Thyroid gland (tissue), 4 donors: ENCODE measurements at regions not wholly inside any gene's neighbourhood (a gene's known extent, or its start where the extent isn't known, plus 50 kb on each side); places are given as distances from the start of the nearest gene placed in this dataset.

Experiments
- CTCF ChIP-seq, 6 experiments: fragments of 200-600 bp in 3 of 6; fragments of 450-650 bp in 3 of 6; sonication (generic) in 3 of 6; IDR thresholded peaks; one replicate each; pipeline ENCODE4 v1.5.1; 2016 to 2019; ENCODE audit warnings: antibody characterized with exemption in 6 of 6, mild to moderate bottlenecking in 2 of 6, inconsistent platforms in 1 of 6, moderate library complexity in 1 of 6
- POLR2A ChIP-seq, 2 donors: fragments of 450-650 bp; IDR thresholded peaks; one replicate each; pipeline ENCODE4 v1.6.1; 2017; ENCODE audit warnings: antibody characterized with exemption in 2 of 2, mild to moderate bottlenecking in 2 of 2, moderate library complexity in 1 of 2

GRCh38 chr2:104561251-104561650, 292.7 kb upstream of the POU3F3 start:
- TF ChIP-seq CTCF (IDR thresholded peaks at IDR 0.05): no peak
- no peak for TF ChIP-seq POLR2A (IDR thresholded peaks at IDR 0.05)
